ENCODE measurements at regions not wholly inside any gene's neighbourhood (a gene's known extent, or its start where the extent isn't known, plus 50 kb on each side); places are given as distances from the start of the nearest gene placed in this dataset.

DNA sequence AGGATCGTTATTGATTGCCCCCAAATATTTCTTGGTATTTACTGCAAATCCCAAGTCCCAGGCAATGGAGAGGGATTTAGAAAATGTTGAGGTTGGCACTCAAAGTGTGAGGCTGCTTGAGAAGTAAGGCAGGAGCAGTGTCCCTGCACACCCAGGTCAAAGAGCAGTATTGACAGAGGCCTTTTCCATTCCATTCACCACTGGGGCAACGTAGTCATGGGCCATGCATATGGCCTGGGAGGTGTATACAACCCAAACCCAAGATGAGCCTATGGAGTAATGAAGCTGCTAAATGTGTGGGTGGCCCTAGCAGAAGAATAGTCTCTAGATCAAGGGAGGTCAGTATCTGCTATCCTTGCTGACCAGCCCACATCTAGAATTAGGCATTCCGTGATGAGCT, 245.6 kb downstream of the FOXD2 start:
- Histone ChIP-seq H3K9me3 (no peaks in the 10 kb centered on the region), H3K4me1 (peaks cover 4% of the 10 kb centered on the region), H3K27ac (no peak overlapping the region), H3K4me3 (no peak overlapping the region), H3K36me3 (no peaks in the 10 kb centered on the region), H3K27me3 (peaks cover 5% of the 10 kb centered on the region)
- TF ChIP-seq POLR2AphosphoS5 (IDR thresholded peaks at IDR 0.05): no peak
- TF ChIP-seq EP300 (IDR thresholded peaks at IDR 0.05): no peak
- TF ChIP-seq, protein P1, sequence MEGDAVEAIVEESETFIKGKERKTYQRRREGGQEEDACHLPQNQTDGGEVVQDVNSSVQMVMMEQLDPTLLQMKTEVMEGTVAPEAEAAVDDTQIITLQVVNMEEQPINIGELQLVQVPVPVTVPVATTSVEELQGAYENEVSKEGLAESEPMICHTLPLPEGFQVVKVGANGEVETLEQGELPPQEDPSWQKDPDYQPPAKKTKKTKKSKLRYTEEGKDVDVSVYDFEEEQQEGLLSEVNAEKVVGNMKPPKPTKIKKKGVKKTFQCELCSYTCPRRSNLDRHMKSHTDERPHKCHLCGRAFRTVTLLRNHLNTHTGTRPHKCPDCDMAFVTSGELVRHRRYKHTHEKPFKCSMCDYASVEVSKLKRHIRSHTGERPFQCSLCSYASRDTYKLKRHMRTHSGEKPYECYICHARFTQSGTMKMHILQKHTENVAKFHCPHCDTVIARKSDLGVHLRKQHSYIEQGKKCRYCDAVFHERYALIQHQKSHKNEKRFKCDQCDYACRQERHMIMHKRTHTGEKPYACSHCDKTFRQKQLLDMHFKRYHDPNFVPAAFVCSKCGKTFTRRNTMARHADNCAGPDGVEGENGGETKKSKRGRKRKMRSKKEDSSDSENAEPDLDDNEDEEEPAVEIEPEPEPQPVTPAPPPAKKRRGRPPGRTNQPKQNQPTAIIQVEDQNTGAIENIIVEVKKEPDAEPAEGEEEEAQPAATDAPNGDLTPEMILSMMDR (IDR thresholded peaks at IDR 0.05): no peak
- no peak for TF ChIP-seq POLR2A (IDR thresholded peaks at IDR 0.05)
- WGBS: 90% methylated on average over 3 of the region's 3 CpGs
- DNase-seq (ENCODE audit: low spot score in 2 of 2): peak; percentile 5 to 34

DNA sequence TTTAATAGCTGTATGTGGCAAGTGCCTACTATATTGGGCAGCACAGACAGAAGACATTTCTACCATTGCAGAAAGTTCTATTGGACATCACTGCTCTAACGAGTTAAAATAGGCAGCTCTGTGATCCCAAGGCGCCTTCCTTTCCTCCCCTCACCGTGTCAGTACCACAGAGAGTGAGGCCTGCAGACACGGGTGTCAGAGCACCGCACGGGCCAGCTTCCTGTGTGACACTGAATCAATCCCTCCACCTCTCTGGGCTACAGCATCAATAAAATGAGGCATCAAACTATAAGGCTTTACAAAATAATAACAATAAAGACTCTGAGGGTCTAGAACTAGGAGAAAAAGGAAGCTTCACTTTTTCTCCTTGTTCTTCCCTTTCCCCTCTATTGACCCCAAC, 246.7 kb downstream of the FOXD2 start:
- WGBS: 94% methylated on average over 6 of the region's 6 CpGs
- Histone ChIP-seq H3K9me3 (no peaks in the 10 kb centered on the region), H3K4me3 (no peak overlapping the region), H3K27me3 (peaks cover 12% of the 10 kb centered on the region), H3K27ac (no peak overlapping the region), H3K36me3 (no peaks in the 10 kb centered on the region), H3K4me1 (peaks cover 4% of the 10 kb centered on the region)
- TF ChIP-seq, protein P1 (IDR thresholded peaks at IDR 0.05): no peak
- TF ChIP-seq POLR2AphosphoS5 (IDR thresholded peaks at IDR 0.05): no peak
- DNase-seq (ENCODE audit: low spot score in 2 of 2): peak; percentile 15 to 50

DNA sequence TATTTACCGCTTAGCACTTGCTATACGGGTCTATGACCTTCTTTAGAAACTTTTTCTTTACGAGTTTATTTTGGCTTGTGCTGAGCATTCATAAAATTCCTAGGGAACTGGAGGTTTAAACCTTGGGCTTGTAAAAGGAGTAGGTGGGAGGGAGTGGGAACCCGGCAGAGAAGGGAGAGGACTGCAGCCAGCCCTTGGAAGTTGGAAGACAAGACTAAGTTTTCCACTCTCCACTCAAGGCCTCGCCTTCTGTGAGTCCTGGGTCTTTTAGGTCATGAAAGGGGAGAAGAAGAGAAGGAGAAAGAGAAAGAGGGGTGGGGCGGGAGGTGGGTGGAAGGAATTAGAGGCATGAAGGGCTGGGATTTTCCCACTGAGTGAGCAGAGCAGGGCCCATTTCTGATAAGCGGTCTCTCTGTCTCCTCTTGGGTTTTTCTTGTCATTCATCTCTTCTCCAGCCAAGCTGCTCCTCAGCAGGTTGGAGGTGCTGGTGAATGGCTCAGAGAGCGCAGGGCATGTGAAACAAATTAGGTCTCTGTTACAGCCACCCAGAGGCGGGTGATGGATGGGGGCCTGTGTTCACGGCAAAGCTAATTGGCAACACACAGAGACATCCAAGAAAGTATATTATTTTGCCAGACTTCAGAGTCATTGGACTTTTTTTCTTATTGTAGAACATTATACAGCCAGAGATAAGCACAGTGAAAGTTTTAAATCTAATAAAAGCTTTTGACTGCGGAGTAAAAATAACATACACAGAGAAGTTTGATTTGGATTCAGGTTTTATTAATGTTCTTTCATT, 247.3 kb downstream of the FOXD2 start:
- H3K4me3 ChIP-seq: no peak overlapping the region
- H3K27me3 ChIP-seq: peaks cover 16% of the 10 kb centered on the region
- DNase-seq (ENCODE audit: low spot score in 2 of 2): peak; percentile 30 to 47
- 66% methylated on average over 11 of the region's 11 CpGs for WGBS
- no peaks in the 10 kb centered on the region for H3K9me3 ChIP-seq
- no peaks in the 10 kb centered on the region for H3K36me3 ChIP-seq
- no peak for TF ChIP-seq EP300 (IDR thresholded peaks at IDR 0.05)
- TF ChIP-seq, protein P1 (IDR thresholded peaks at IDR 0.05): no peak
- TF ChIP-seq POLR2A (IDR thresholded peaks at IDR 0.05): no peak
- TF ChIP-seq POLR2AphosphoS5 (IDR thresholded peaks at IDR 0.05): no peak
- no peak overlapping the region for H3K27ac ChIP-seq
- H3K4me1 ChIP-seq: peaks cover 4% of the 10 kb centered on the region

DNA sequence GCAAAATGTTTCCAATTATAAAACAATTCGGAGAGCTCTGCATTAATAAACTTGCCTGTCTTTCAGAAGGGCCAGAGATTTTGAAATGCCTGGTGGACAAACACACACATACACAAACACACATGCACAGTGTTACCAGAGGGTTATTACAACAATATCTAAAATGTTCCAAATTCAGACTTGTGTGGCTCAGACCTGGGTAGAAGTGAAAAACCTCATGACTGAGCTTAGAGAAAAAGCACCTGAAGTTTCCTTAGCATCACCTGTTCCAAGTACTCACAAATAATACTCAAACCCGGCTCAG, 247.9 kb downstream of the FOXD2 start:
- Histone ChIP-seq H3K4me3 (no peak overlapping the region), H3K9me3 (no peaks in the 10 kb centered on the region), H3K36me3 (no peaks in the 10 kb centered on the region), H3K27ac (no peak overlapping the region), H3K27me3 (peaks cover 18% of the 10 kb centered on the region), H3K4me1 (peaks cover 4% of the 10 kb centered on the region)
- no peak for DNase-seq (ENCODE audit: low spot score in 2 of 2)
- TF ChIP-seq, protein P1 (IDR thresholded peaks at IDR 0.05): no peak
- no peak for TF ChIP-seq POLR2A (IDR thresholded peaks at IDR 0.05)
- no peak for TF ChIP-seq POLR2AphosphoS5 (IDR thresholded peaks at IDR 0.05)
- no peak for TF ChIP-seq EP300 (IDR thresholded peaks at IDR 0.05)
- 81% methylated on average over 2 of the region's 2 CpGs for WGBS

DNA sequence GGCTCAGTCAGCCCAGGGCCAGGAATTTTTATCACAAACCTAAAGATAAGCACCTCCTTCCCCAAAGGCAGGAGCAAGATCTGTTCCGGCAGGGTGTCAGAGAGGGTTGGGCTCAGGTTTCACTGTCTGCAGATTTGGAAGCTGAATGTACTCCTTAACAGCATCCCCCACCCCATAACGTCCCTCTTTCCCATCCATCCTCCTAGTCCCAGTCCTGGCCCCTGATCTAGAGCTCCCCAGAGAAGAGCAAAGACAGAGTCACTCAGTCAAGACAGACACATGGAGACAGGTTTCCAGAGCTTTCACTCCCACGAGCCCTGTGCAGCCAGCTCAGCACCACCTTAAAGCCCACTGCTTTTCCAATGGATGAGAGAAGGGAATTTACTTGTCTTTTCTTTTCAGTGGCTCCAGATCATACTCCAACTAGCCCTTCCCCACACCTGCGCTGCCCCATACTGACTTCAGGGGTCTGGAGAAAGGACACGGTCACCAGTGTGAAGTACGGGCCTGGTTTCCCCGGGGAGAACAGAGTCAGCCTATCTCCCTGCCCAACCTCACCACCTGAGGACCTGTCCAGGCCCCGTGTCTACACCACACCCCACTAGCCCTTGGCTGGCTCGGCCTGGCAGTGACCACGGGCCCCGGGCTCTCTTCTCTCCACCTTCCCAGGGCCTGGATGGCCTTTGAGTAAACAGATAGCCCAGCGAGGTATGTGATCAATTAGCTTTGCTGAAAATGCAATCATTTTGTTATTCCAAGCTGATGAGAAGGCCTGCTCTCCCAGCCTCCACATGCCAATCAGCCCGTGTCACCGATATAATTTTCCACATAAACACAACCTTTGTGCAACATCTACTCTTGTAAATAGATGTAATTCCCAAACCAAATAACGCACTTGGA, 249.1 kb downstream of the FOXD2 start:
- TF ChIP-seq POLR2A (IDR thresholded peaks at IDR 0.05): no peak
- TF ChIP-seq, protein P1 (IDR thresholded peaks at IDR 0.05): no peak
- no peak for TF ChIP-seq POLR2AphosphoS5 (IDR thresholded peaks at IDR 0.05)
- TF ChIP-seq EP300 (IDR thresholded peaks at IDR 0.05): no peak
- no peak overlapping the region for H3K4me3 ChIP-seq
- H3K27ac ChIP-seq: no peak overlapping the region
- H3K4me1 ChIP-seq: peaks cover 4% of the 10 kb centered on the region
- H3K9me3 ChIP-seq: no peaks in the 10 kb centered on the region
- peak; percentile 47 to 59 for DNase-seq (ENCODE audit: low spot score in 2 of 2)
- no peaks in the 10 kb centered on the region for H3K36me3 ChIP-seq
- H3K27me3 ChIP-seq: peaks cover 20% of the 10 kb centered on the region
- 83% methylated on average over 15 of the region's 15 CpGs for WGBS

Data from suprapubic skin (tissue), 4 donors.